HepG2 (cell line): ENCODE measurements at regions not wholly inside any gene's neighbourhood (a gene's known extent, or its start where the extent isn't known, plus 50 kb on each side); places are given as distances from the start of the nearest gene placed in this dataset.

ENCODE experiments used
- ATAC-seq: fragments of 200-7000 bp; cut with Tn5 transposase; 3 replicates; pipeline ENCODE4 v1.9.1; 2020; ENCODE audit warnings: mild to moderate bottlenecking, moderate library complexity
- BruUV-seq: library from RNA; stranded (reverse); fragments of 400-500 nt; replicated peaks from 2 replicates; lab custom pipeline; 2021; lab: Mats Ljungman, UMichigan
- CTCF ChIA-PET: fragments of 300-600 bp; formaldehyde crosslinking; extraction: SDS; loops from one replicate; lab custom pipeline; 2021; ENCODE audit warnings: low total read pairs, inconsistent platforms, low intra/inter-chr PET ratio; lab: Yijun Ruan, JAX
- POLR2A ChIA-PET: fragments of 350-600 bp; sonication (Branson Sonifier 250); formaldehyde crosslinking; loops from one replicate; lab custom pipeline; 2020; ENCODE audit warnings: antibody characterized with exemption, inconsistent platforms; lab: Yijun Ruan, JAX
- DNase-seq: peaks from one replicate; pipeline ENCODE4 v3.0.0-alpha.2; 2015; ENCODE audit warnings: low spot score
- FAIRE-seq: peaks from 3 replicates; lab custom pipeline; 2011; peaks lifted over from hg19 to GRCh38; lab: Jason Lieb, UNC
- H2AFZ ChIP-seq: one replicate; pipeline ENCODE4 v1.6.1; 2011; ENCODE audit warnings: low read length, inconsistent platforms
- H3K27ac ChIP-seq: fragments of 300-600 bp; 3 replicates; pipeline ENCODE4 v1.8.0; 2011; ENCODE audit warnings: mixed run types, mild to moderate bottlenecking, mixed read lengths, low read length, inconsistent platforms; ENCODE audit not compliant: insufficient read depth; ENCODE audit errors: extremely low read length
- H3K27me3 ChIP-seq, 2 experiments: fragments of 200-600 bp in 1 of 2; 2 replicates in 1 of 2; 3 replicates in 1 of 2; pipeline versions ENCODE4 v1.6.0 to v1.8.0; 2011; ENCODE audit warnings: low read length in 2 of 2, mild to moderate bottlenecking in 2 of 2, moderate library complexity in 2 of 2, inconsistent platforms in 1 of 2; ENCODE audit not compliant: insufficient read depth in 2 of 2, control insufficient read depth in 1 of 2
- H3K36me3 ChIP-seq, 2 experiments: fragments of 200-600 bp in 1 of 2; replicated peaks in 1 of 2; 2 replicates in 1 of 2; 3 replicates in 1 of 2; pipeline versions ENCODE4 v1.5.1 to v1.8.0; 2011; ENCODE audit warnings: low read length in 2 of 2, inconsistent platforms in 1 of 2; ENCODE audit not compliant: insufficient read depth in 2 of 2, control insufficient read depth in 1 of 2
- H3K4me1 ChIP-seq: 2 replicates; pipeline ENCODE4 v1.5.1; 2012; ENCODE audit warnings: low read length, inconsistent platforms; ENCODE audit not compliant: insufficient read depth
- H3K4me2 ChIP-seq: 2 replicates; pipeline ENCODE4 v1.6.0; 2011; ENCODE audit warnings: low read depth, low read length, inconsistent platforms
- H3K4me3 ChIP-seq, 3 experiments: fragments of 200-600 bp in 1 of 3; sonication (generic), shearing (Covaris generic) in 1 of 3; replicated peaks in 1 of 3; 2 replicates each; pipeline ENCODE4 v1.5.1; 2011 to 2016; ENCODE audit warnings: low read length in 3 of 3, inconsistent platforms in 2 of 3, low read depth in 2 of 3, mild to moderate bottlenecking in 2 of 3, control low read depth in 1 of 3, mixed read lengths in 1 of 3; ENCODE audit not compliant: insufficient read depth in 1 of 3
- H3K79me2 ChIP-seq: one replicate; pipeline ENCODE4 v1.6.1; 2011; ENCODE audit warnings: low read length, inconsistent platforms; ENCODE audit not compliant: insufficient read depth
- H3K9ac ChIP-seq: 2 replicates; pipeline ENCODE4 v1.6.0; 2011; ENCODE audit warnings: mild to moderate bottlenecking, low read depth, low read length, inconsistent platforms; ENCODE audit not compliant: insufficient read depth
- H3K9me3 ChIP-seq: 2 replicates; pipeline ENCODE4 v1.5.1; 2012; ENCODE audit warnings: mild to moderate bottlenecking, low read length
- H4K20me1 ChIP-seq: 2 replicates; pipeline ENCODE4 v1.6.0; 2011; ENCODE audit warnings: inconsistent platforms, mild to moderate bottlenecking, low read length, moderate library complexity; ENCODE audit not compliant: insufficient read depth
- AGO2 ChIP-seq: fragments of 200-400 bp; formaldehyde crosslinking; optimal IDR thresholded peaks from 2 replicates; pipeline ENCODE3; 2017; ENCODE audit warnings: mild to moderate bottlenecking, low read depth, low read length, moderate library complexity
- ATRX ChIP-seq: sonication (generic); formaldehyde crosslinking; IDR thresholded peaks from 2 replicates; pipeline ENCODE4 v1.4.0; 2020; ENCODE audit warnings: missing genetic modification reagents, borderline replicate concordance
- GABPB1 ChIP-seq: IDR thresholded peaks from 2 replicates; pipeline ENCODE4 v1.6.1; 2016; ENCODE audit warnings: mild to moderate bottlenecking, missing genetic modification reagents, moderate library complexity, missing compliant biosample characterization
- GLI4 ChIP-seq: sonication (generic); formaldehyde crosslinking; IDR thresholded peaks from 2 replicates; pipeline ENCODE4 v1.5.1; 2020; ENCODE audit warnings: missing genetic modification reagents, mild to moderate bottlenecking, moderate library complexity, borderline replicate concordance
- RAD21 ChIP-seq: fragments of 450-650 bp; formaldehyde crosslinking; IDR thresholded peaks from 2 replicates; pipeline ENCODE4 v1.5.0; 2020; ENCODE audit warnings: mild to moderate bottlenecking
- RBFOX2 ChIP-seq: fragments of 200-400 bp; formaldehyde crosslinking; IDR thresholded peaks from 2 replicates; pipeline ENCODE4 v1.6.1; 2017; ENCODE audit warnings: low read depth, mild to moderate bottlenecking, low read length
- SOX13 ChIP-seq, 3 experiments: fragments of 450-650 bp in 1 of 3; sonication (generic) in 1 of 3; formaldehyde crosslinking in 1 of 3; IDR thresholded peaks in 2 of 3; conservative IDR thresholded peaks in 1 of 3; 2 replicates each; pipeline versions ENCODE4 v1.5.0 to v1.6.1; 2016 to 2020; ENCODE audit warnings: antibody characterized with exemption in 1 of 3, mild to moderate bottlenecking in 1 of 3, missing compliant biosample characterization in 1 of 3, missing genetic modification reagents in 1 of 3, moderate library complexity in 1 of 3
- ZNF253 ChIP-seq: sonication (generic); formaldehyde crosslinking; IDR thresholded peaks from 2 replicates; pipeline ENCODE4 v1.8.0; 2022; ENCODE audit warnings: mild to moderate bottlenecking, missing genetic modification reagents, borderline replicate concordance
- ZNF768 ChIP-seq: sonication (generic); formaldehyde crosslinking; IDR thresholded peaks from 2 replicates; pipeline ENCODE4 v1.4.0; 2020; ENCODE audit warnings: missing genetic modification reagents
- ZSCAN21 ChIP-seq: sonication (generic); formaldehyde crosslinking; IDR thresholded peaks from 2 replicates; pipeline ENCODE4 v1.8.0; 2022; ENCODE audit warnings: mild to moderate bottlenecking, missing genetic modification reagents, moderate library complexity, borderline replicate concordance
- WGBS: methylation state at CpG from one replicate; pipeline ENCODE4 v1.1.6; 2017; ENCODE audit warnings: low lambda C conversion rate; 5-methylcytosine and 5-hydroxymethylcytosine counted together
- in situ Hi-C: cut with HindIII; loops from 2 replicates; pipeline ENCODE4 v1.10.0; 2017; ENCODE audit warnings: low pct_unique_long_range_greater_than_20kb; ENCODE audit not compliant: extremely low pct_ligation_motif_present
- intact Hi-C: fragments of 100-400 bp; cut with micrococcal nuclease; formaldehyde crosslinking; loops from one replicate; pipeline ENCODE4 v1.10.0; 2022; ENCODE audit not compliant: unreplicated experiment
- TF ChIP-seq, protein P1 (sequence below): sonication (generic); formaldehyde crosslinking; IDR thresholded peaks from 2 replicates; pipeline ENCODE4 v1.8.1; 2023; ENCODE audit warnings: missing genetic modification reagents, mild to moderate bottlenecking, borderline replicate concordance
- TF ChIP-seq, protein P2 (sequence below): sonication (generic); formaldehyde crosslinking; IDR thresholded peaks from 2 replicates; pipeline ENCODE4 v1.5.1; 2020; ENCODE audit warnings: mild to moderate bottlenecking, missing genetic modification reagents, moderate library complexity

DNA sequence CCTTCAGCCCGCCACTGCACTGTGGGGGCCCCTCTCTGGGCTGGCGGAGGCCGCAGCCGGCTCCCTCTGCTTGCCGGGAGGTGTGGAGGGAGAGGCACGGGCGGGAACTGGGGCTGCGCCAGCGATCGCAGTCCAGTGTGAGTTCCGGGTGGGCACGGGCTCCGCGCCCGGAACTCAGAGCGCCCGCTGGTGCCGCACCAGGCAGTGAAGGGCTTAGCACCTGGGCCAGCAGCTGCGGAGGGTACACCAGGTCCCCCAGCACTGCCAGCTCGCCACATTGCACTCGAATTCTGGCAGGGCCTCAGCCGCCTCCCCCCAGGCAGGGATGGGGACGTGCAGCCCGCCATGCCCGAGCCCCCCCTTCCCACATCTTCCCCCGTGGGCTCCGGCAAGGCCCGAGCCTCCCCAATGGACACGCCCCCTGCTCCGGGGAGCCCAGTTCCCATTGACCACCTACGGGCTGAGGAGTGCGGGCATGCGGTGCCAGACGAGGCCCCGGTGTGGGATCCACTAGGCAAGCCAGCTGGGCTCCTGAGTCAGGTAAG lies 135.9 kb upstream of the RFC3 start:
- H2AFZ ChIP-seq, result no peak overlapping the region
- peaks cover 11% of the 10 kb centered on the region for H3K79me2 ChIP-seq
- no peaks in the 10 kb centered on the region for H3K9me3 ChIP-seq
- ChIA-PET POLR2A (interaction anchor here (1.0 to 8.6 kb wide), 2 partner anchors 34 to 39 kb away, joined by 3 to 127 read pairs; no protein-coding TSS in a partner anchor), CTCF (no interaction called here)
- H3K4me2 ChIP-seq, result no peak overlapping the region
- H3K9ac ChIP-seq, result no peak overlapping the region
- H3K36me3 ChIP-seq, result no peaks in the 10 kb centered on the region
- H4K20me1 ChIP-seq, result no peaks in the 10 kb centered on the region
- no TSS peak for BruUV-seq
- WGBS, result 95% methylated on average over 15 of the region's 35 CpGs
- DNase-seq (no peak), ATAC-seq (no peak), FAIRE-seq (no peak)
- no peaks in the 10 kb centered on the region; a peak in 2 of 5 replicates for H3K27me3 ChIP-seq
- no peak for TF ChIP-seq SOX13 (IDR thresholded peaks at IDR 0.05)
- TF ChIP-seq SOX13 (CRISPR knock-in tag; conservative IDR thresholded peaks at IDR 0.05 in 1 of 2, IDR thresholded peaks at IDR 0.05 in 1 of 2), result no peak
- 0 out of 2 replicates have a peak, but pooled peaks have one; percentile 20 for TF ChIP-seq RBFOX2
- peak; percentile 24; the same call in 1 of the 2 replicates for TF ChIP-seq ZNF768 (CRISPR knock-in tag)
- TF ChIP-seq, protein P1, sequence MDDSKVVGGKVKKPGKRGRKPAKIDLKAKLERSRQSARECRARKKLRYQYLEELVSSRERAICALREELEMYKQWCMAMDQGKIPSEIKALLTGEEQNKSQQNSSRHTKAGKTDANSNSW (CRISPR knock-in tag), result no peak
- no peak for TF ChIP-seq ATRX (CRISPR knock-in tag)
- 0 out of 2 replicates have a peak, but pooled peaks have one; percentile 14 for TF ChIP-seq GABPB1 (CRISPR knock-in tag)
- peak; percentile 72 for TF ChIP-seq AGO2
- no peak for TF ChIP-seq RAD21 (CRISPR knock-in tag)
- TF ChIP-seq GLI4 (CRISPR knock-in tag), result no peak
- 0 out of 2 replicates have a peak, but pooled peaks have one; percentile 29 for TF ChIP-seq ZNF253 (CRISPR knock-in tag)
- peak; percentile 36; the same call in 1 of the 2 replicates for TF ChIP-seq ZSCAN21 (CRISPR knock-in tag)
- TF ChIP-seq, protein P2, sequence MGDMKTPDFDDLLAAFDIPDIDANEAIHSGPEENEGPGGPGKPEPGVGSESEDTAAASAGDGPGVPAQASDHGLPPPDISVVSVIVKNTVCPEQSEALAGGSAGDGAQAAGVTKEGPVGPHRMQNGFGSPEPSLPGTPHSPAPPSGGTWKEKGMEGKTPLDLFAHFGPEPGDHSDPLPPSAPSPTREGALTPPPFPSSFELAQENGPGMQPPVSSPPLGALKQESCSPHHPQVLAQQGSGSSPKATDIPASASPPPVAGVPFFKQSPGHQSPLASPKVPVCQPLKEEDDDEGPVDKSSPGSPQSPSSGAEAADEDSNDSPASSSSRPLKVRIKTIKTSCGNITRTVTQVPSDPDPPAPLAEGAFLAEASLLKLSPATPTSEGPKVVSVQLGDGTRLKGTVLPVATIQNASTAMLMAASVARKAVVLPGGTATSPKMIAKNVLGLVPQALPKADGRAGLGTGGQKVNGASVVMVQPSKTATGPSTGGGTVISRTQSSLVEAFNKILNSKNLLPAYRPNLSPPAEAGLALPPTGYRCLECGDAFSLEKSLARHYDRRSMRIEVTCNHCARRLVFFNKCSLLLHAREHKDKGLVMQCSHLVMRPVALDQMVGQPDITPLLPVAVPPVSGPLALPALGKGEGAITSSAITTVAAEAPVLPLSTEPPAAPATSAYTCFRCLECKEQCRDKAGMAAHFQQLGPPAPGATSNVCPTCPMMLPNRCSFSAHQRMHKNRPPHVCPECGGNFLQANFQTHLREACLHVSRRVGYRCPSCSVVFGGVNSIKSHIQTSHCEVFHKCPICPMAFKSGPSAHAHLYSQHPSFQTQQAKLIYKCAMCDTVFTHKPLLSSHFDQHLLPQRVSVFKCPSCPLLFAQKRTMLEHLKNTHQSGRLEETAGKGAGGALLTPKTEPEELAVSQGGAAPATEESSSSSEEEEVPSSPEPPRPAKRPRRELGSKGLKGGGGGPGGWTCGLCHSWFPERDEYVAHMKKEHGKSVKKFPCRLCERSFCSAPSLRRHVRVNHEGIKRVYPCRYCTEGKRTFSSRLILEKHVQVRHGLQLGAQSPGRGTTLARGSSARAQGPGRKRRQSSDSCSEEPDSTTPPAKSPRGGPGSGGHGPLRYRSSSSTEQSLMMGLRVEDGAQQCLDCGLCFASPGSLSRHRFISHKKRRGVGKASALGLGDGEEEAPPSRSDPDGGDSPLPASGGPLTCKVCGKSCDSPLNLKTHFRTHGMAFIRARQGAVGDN (CRISPR knock-in tag), result peak; percentile 46
- no peak overlapping the region for H3K4me3 ChIP-seq
- in situ Hi-C loops, result no loop called here
- H3K4me1 ChIP-seq, result peaks cover 67% of the 10 kb centered on the region
- intact Hi-C loops, result no loop called here
- no peak overlapping the region for H3K27ac ChIP-seq
